OCI-LY1 (cell line): ENCODE measurements at regions not wholly inside any gene's neighbourhood (a gene's known extent, or its start where the extent isn't known, plus 50 kb on each side); places are given as distances from the start of the nearest gene placed in this dataset.

ENCODE experiments used
- H2AFZ ChIP-seq: fragments of 200-600 bp; sonication (generic), shearing (Covaris generic); 2 replicates; pipeline ENCODE4 v1.6.0; 2014; ENCODE audit warnings: antibody characterized with exemption, mild to moderate bottlenecking, low read length
- H3F3A ChIP-seq: fragments of 200-600 bp; sonication (generic), shearing (Covaris generic); 2 replicates; pipeline ENCODE4 v1.6.0; 2014; ENCODE audit warnings: mild to moderate bottlenecking, antibody characterized with exemption, low read length, moderate library complexity; ENCODE audit not compliant: insufficient read depth
- H3K27ac ChIP-seq: fragments of 200-600 bp; sonication (generic); 2 replicates; pipeline ENCODE4 v1.5.1; 2014; ENCODE audit warnings: low read length, mixed run types, mild to moderate bottlenecking, low read depth; ENCODE audit not compliant: poor library complexity, severe bottlenecking
- H3K27me3 ChIP-seq: fragments of 200-600 bp; sonication (generic); 2 replicates; pipeline ENCODE4 v1.6.0; 2014; ENCODE audit warnings: antibody characterized with exemption, mild to moderate bottlenecking, low read length, moderate library complexity; ENCODE audit not compliant: insufficient read depth
- H3K36me3 ChIP-seq: fragments of 200-600 bp; sonication (generic); 2 replicates; pipeline ENCODE4 v1.6.1; 2014; ENCODE audit warnings: mild to moderate bottlenecking, antibody characterized with exemption, low read length, moderate library complexity, mixed read lengths; ENCODE audit not compliant: insufficient read depth
- H3K4me1 ChIP-seq: fragments of 200-600 bp; sonication (generic); 2 replicates; pipeline ENCODE4 v1.5.1; 2014; ENCODE audit warnings: mild to moderate bottlenecking, low read length, moderate library complexity; ENCODE audit not compliant: insufficient read depth, severe bottlenecking
- H3K4me2 ChIP-seq: fragments of 200-600 bp; sonication (generic), shearing (Covaris generic); 2 replicates; pipeline ENCODE4 v1.6.1; 2014; ENCODE audit warnings: low read length
- H3K4me3 ChIP-seq: fragments of 200-600 bp; sonication (generic); 2 replicates; pipeline ENCODE4 v1.5.1; 2014; ENCODE audit warnings: low read length, low read depth, mild to moderate bottlenecking, mixed read lengths; ENCODE audit not compliant: poor library complexity, severe bottlenecking
- H3K79me2 ChIP-seq: fragments of 200-600 bp; shearing (Covaris generic); 2 replicates; pipeline ENCODE4 v1.6.1; 2016; ENCODE audit warnings: mixed run types, low read length, mixed read lengths; ENCODE audit not compliant: insufficient read depth
- H3K9ac ChIP-seq: fragments of 200-600 bp; sonication (generic), shearing (Covaris generic); 2 replicates; pipeline ENCODE4 v1.6.1; 2014; ENCODE audit warnings: mild to moderate bottlenecking, low read length, mixed read lengths
- H3K9me2 ChIP-seq: fragments of 200-600 bp; sonication (generic), shearing (Covaris generic); 2 replicates; pipeline ENCODE4 v1.6.1; 2014; ENCODE audit warnings: low read depth, mild to moderate bottlenecking, low read length, mixed read lengths
- H3K9me3 ChIP-seq: fragments of 200-600 bp; shearing (Covaris generic); 2 replicates; pipeline ENCODE4 v1.6.1; 2014; ENCODE audit warnings: low read length, mixed read lengths
- H4K20me1 ChIP-seq: fragments of 200-600 bp; sonication (generic), shearing (Covaris generic); 2 replicates; pipeline ENCODE4 v1.6.0; 2016; ENCODE audit warnings: mild to moderate bottlenecking, low read length; ENCODE audit not compliant: insufficient read depth
- CTCF ChIP-seq: fragments of 200-600 bp; sonication (generic), shearing (Covaris generic); IDR thresholded peaks from 2 replicates; pipeline ENCODE4 v1.5.1; 2017; ENCODE audit warnings: mild to moderate bottlenecking, antibody characterized with exemption, low read length, moderate library complexity, mixed read lengths
- EZH2 ChIP-seq: fragments of 200-600 bp; sonication (generic), shearing (Covaris generic); IDR thresholded peaks from 2 replicates; pipeline ENCODE4 v1.8.0; 2017; ENCODE audit warnings: borderline replicate concordance, mixed run types, mild to moderate bottlenecking, antibody characterized with exemption, low read length, moderate library complexity, mixed read lengths

- Histone ChIP-seq H3K4me3 (no peak overlapping the region), H3F3A (no peaks in the 10 kb centered on the region), H3K4me1 (no peaks in the 10 kb centered on the region), H3K79me2 (no peaks in the 10 kb centered on the region), H3K9me3 (no peaks in the 10 kb centered on the region), H4K20me1 (no peaks in the 10 kb centered on the region), H3K36me3 (no peaks in the 10 kb centered on the region), H3K9me2 (no peaks in the 10 kb centered on the region), H2AFZ (no peak overlapping the region), H3K27ac (no peak overlapping the region), H3K27me3 (no peaks in the 10 kb centered on the region), H3K9ac (no peak overlapping the region), H3K4me2 (no peak overlapping the region)
- TF ChIP-seq EZH2 (no peak), CTCF (no peak)
Measured at GRCh38 chrX:43436517-43436916, 219.6 kb upstream of the MAOA start.

DNA sequence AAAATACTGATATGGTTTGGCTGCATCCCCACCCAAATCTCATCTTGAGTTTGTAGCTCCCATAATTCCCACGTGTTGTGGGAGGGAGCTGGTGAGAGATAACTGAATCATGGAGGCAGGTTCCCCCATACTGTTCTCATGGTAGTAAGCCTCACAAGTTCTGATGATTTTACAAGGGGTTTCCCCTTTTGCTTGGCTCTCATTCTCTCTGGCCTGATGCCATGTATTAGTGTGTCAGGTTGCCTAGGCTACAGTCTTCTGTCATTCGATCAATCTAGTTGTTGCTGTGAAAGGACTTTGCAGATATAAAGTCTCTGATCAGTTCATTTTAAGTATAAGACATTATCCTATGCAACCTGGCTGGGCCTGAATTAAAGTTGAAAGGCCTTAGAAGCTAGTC, 209.3 kb upstream of the MAOA start:
- no peaks in the 10 kb centered on the region for H4K20me1 ChIP-seq
- H3K79me2 ChIP-seq: no peaks in the 10 kb centered on the region
- no peaks in the 10 kb centered on the region for H3K9me2 ChIP-seq
- H3F3A ChIP-seq: no peaks in the 10 kb centered on the region
- H3K36me3 ChIP-seq: no peaks in the 10 kb centered on the region
- H3K4me3 ChIP-seq: no peak overlapping the region
- H3K4me1 ChIP-seq: no peaks in the 10 kb centered on the region
- no peak overlapping the region for H3K9ac ChIP-seq
- H2AFZ ChIP-seq: no peak overlapping the region
- H3K4me2 ChIP-seq: no peak overlapping the region
- H3K9me3 ChIP-seq: no peaks in the 10 kb centered on the region
- H3K27ac ChIP-seq: no peak overlapping the region
- H3K27me3 ChIP-seq: no peaks in the 10 kb centered on the region
- TF ChIP-seq EZH2: no peak
- no peak for TF ChIP-seq CTCF

- TF ChIP-seq EZH2 (no peak), CTCF (no peak)
- Histone ChIP-seq H3K9ac (no peak overlapping the region), H3F3A (no peaks in the 10 kb centered on the region), H2AFZ (no peak overlapping the region), H3K4me2 (no peak overlapping the region), H3K27me3 (no peaks in the 10 kb centered on the region), H3K36me3 (no peaks in the 10 kb centered on the region), H3K4me1 (no peaks in the 10 kb centered on the region), H4K20me1 (no peaks in the 10 kb centered on the region), H3K9me3 (no peaks in the 10 kb centered on the region), H3K27ac (no peak overlapping the region), H3K4me3 (no peak overlapping the region), H3K79me2 (no peaks in the 10 kb centered on the region), H3K9me2 (no peaks in the 10 kb centered on the region)
Measured at GRCh38 chrX:43448688-43449087, 207.4 kb upstream of the MAOA start.
